ENCODE measurements at regions not wholly inside any gene's neighbourhood (a gene's known extent, or its start where the extent isn't known, plus 50 kb on each side); places are given as distances from the start of the nearest gene placed in this dataset.

DNA sequence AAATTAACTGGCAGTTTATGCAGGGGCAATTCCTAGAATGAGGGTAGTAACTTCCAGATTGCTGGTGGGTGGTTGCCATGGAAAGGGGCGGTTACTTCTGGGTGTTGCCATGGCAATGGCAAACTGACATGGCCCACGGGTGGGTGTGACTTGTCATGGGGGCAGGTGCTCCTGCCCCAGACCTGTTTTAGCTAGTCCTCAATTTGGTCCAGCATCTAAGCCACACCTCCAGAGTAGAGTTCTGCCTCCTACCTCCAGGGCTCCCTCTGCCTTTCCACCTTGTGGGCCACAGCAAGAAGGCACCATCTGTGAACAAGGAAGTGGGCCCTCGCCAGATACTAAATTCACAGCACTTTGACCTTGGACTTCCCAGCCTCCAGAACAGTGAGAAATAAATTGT lies 148.7 kb downstream of the TFCP2L1 start:
- no peak overlapping the region for H3K4me3 ChIP-seq (ENCODE audit: low read length in 2 of 2)
- no peak overlapping the region for H3K9ac ChIP-seq (ENCODE audit: low read length in 2 of 2)
- peaks cover 0 to 6% of the 10 kb centered on the region in 2 donors for H3K9me3 ChIP-seq (ENCODE audit: control insufficient read depth in 2 of 2, low read length in 2 of 2)
- no peaks in the 10 kb centered on the region for H3K36me3 ChIP-seq (ENCODE audit: control insufficient read depth in 2 of 2, insufficient read depth in 2 of 2, low read length in 2 of 2)
- no peak overlapping the region for H3K27ac ChIP-seq (ENCODE audit: low read length)
- H3K4me1 ChIP-seq (ENCODE audit: control insufficient read depth, insufficient read depth, low read length): no peaks in the 10 kb centered on the region
- no peaks in the 10 kb centered on the region for H3K27me3 ChIP-seq (ENCODE audit: control insufficient read depth in 1 of 2, insufficient read depth in 2 of 2, low read length in 2 of 2)

DNA sequence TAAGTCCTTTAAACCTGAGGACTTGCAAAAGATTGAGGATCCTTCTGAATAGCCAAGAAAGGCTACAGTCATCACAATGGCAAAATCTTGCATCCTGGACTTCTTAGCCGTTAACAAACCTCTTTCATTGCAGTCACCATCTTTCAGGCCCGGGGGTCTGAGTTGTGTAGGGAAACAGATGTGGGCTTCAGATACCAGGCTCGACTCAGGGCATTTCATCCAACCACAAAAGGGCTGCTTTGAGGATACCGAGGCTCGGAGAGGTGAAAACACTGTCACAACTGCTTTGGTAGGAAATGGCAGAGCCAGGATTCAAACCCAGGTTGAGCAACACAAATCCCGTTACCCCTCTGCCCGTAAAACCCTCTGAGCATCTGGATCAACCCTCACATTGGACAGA lies 147.4 kb downstream of the TFCP2L1 start:
- no peaks in the 10 kb centered on the region for H3K36me3 ChIP-seq (ENCODE audit: control insufficient read depth in 2 of 2, insufficient read depth in 2 of 2, low read length in 2 of 2)
- H3K9ac ChIP-seq (ENCODE audit: low read length in 2 of 2): no peak overlapping the region
- no peak overlapping the region for H3K27ac ChIP-seq (ENCODE audit: low read length)
- peaks cover 0 to 6% of the 10 kb centered on the region in 2 donors for H3K9me3 ChIP-seq (ENCODE audit: control insufficient read depth in 2 of 2, low read length in 2 of 2)
- H3K4me3 ChIP-seq (ENCODE audit: low read length in 2 of 2): no peak overlapping the region
- H3K27me3 ChIP-seq (ENCODE audit: control insufficient read depth in 1 of 2, insufficient read depth in 2 of 2, low read length in 2 of 2): no peaks in the 10 kb centered on the region
- no peaks in the 10 kb centered on the region for H3K4me1 ChIP-seq (ENCODE audit: control insufficient read depth, insufficient read depth, low read length)

DNA sequence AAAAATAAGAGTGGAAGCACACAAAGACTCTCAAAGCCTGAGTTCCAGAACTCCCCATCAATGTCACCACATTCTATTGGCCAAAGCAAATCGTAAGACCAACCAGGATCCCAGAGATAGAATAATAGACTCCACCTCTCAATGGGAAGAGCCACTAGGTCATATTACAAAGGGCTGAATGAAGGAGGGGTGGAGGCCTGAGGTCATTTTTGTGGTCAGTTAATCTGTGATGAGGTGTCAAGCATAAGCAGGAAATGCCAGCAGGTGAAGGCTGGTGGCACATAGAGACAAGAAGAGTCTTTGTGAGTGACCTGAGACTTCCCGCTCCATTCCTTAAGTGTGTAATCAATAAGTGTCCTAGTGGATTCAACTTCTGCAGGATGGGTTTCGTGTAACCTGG lies 144.3 kb downstream of the TFCP2L1 start:
- H3K4me3 ChIP-seq (ENCODE audit: low read length in 2 of 2): no peak overlapping the region
- no peaks in the 10 kb centered on the region for H3K36me3 ChIP-seq (ENCODE audit: control insufficient read depth in 2 of 2, insufficient read depth in 2 of 2, low read length in 2 of 2)
- H3K27me3 ChIP-seq (ENCODE audit: control insufficient read depth in 1 of 2, insufficient read depth in 2 of 2, low read length in 2 of 2): no peaks in the 10 kb centered on the region
- peaks cover 0 to 6% of the 10 kb centered on the region in 2 donors for H3K9me3 ChIP-seq (ENCODE audit: control insufficient read depth in 2 of 2, low read length in 2 of 2)
- no peak overlapping the region for H3K9ac ChIP-seq (ENCODE audit: low read length in 2 of 2)
- no peaks in the 10 kb centered on the region for H3K4me1 ChIP-seq (ENCODE audit: control insufficient read depth, insufficient read depth, low read length)
- H3K27ac ChIP-seq (ENCODE audit: low read length): no peak overlapping the region

DNA sequence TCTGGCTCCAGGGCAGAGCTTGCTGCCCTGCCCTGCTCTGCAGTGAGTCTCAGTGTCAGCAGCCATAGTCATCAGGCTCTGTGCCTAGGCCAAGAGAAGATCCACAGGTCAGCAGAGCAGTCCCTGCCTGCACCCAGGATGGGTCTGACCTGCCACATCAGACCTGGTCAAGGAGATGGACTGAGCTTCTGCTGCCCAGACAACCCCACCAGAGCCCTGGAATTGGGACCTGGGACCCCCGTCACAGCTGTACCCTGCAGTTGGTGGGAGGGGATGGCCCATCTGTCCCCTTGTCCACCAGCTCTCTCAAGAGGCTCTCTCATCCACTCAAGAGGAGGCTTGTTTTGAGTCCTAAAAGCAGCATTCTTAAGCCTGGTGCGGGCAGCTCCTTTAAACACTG lies 142.6 kb downstream of the TFCP2L1 start:
- Histone ChIP-seq H3K27me3 (ENCODE audit: control insufficient read depth in 1 of 2, insufficient read depth in 2 of 2, low read length in 2 of 2) (no peaks in the 10 kb centered on the region), H3K36me3 (ENCODE audit: control insufficient read depth in 2 of 2, insufficient read depth in 2 of 2, low read length in 2 of 2) (no peaks in the 10 kb centered on the region), H3K9me3 (ENCODE audit: control insufficient read depth in 2 of 2, low read length in 2 of 2) (peaks cover 0 to 6% of the 10 kb centered on the region in 2 donors), H3K27ac (ENCODE audit: low read length) (no peak overlapping the region), H3K9ac (ENCODE audit: low read length in 2 of 2) (no peak overlapping the region), H3K4me1 (ENCODE audit: control insufficient read depth, insufficient read depth, low read length) (no peaks in the 10 kb centered on the region), H3K4me3 (ENCODE audit: low read length in 2 of 2) (no peak overlapping the region)

DNA sequence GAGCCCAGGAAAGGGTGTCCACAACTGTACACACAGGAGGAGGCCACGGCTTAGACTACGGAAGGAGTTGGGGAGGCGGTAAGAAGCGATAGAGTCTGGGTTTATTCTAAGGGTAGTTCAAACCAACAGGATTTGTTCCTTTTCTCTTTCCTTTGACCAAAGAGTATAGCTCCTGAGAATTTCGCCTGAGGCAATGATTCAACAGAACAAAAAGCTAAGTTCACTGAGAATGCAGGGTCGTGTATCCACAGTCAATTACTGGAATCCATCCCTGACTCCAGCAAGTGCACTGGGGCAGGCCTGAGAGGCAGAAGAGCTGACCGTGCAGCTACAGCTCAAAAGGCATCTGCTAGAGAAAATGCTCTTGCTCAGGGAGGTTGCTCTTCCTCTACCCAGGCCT lies 140.9 kb downstream of the TFCP2L1 start:
- Histone ChIP-seq H3K36me3 (ENCODE audit: control insufficient read depth in 2 of 2, insufficient read depth in 2 of 2, low read length in 2 of 2) (no peaks in the 10 kb centered on the region), H3K4me1 (ENCODE audit: control insufficient read depth, insufficient read depth, low read length) (no peaks in the 10 kb centered on the region), H3K27ac (ENCODE audit: low read length) (no peak overlapping the region), H3K4me3 (ENCODE audit: low read length in 2 of 2) (no peak overlapping the region), H3K9ac (ENCODE audit: low read length in 2 of 2) (no peak overlapping the region), H3K9me3 (ENCODE audit: control insufficient read depth in 2 of 2, low read length in 2 of 2) (peaks cover 0 to 6% of the 10 kb centered on the region in 2 donors), H3K27me3 (ENCODE audit: control insufficient read depth in 1 of 2, insufficient read depth in 2 of 2, low read length in 2 of 2) (no peaks in the 10 kb centered on the region)

DNA sequence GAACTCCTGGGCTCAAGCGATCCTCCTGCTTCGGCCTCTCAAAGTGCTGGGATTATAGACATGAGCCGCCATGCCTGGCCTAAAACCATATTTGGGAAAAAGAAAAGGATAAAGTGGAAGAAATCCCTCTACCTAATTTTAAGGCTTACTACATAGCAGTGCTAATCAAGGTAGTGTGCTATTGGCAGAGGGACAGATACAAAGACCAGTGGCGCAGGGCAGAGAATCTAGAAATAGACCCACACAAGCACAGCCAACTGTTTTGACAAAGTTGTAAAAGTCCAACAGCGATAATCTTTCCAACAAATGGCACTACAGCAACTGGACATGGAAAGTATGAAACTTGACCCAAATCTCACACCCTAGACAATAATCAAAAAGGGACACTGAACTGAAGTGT lies 138.4 kb downstream of the TFCP2L1 start:
- Histone ChIP-seq H3K27ac (ENCODE audit: low read length) (no peak overlapping the region), H3K27me3 (ENCODE audit: control insufficient read depth in 1 of 2, insufficient read depth in 2 of 2, low read length in 2 of 2) (peaks cover 0 to 2% of the 10 kb centered on the region in 2 donors), H3K4me3 (ENCODE audit: low read length in 2 of 2) (no peak overlapping the region), H3K4me1 (ENCODE audit: control insufficient read depth, insufficient read depth, low read length) (no peaks in the 10 kb centered on the region), H3K36me3 (ENCODE audit: control insufficient read depth in 2 of 2, insufficient read depth in 2 of 2, low read length in 2 of 2) (no peaks in the 10 kb centered on the region), H3K9ac (ENCODE audit: low read length in 2 of 2) (no peak overlapping the region), H3K9me3 (ENCODE audit: control insufficient read depth in 2 of 2, low read length in 2 of 2) (no peaks in the 10 kb centered on the region)

DNA sequence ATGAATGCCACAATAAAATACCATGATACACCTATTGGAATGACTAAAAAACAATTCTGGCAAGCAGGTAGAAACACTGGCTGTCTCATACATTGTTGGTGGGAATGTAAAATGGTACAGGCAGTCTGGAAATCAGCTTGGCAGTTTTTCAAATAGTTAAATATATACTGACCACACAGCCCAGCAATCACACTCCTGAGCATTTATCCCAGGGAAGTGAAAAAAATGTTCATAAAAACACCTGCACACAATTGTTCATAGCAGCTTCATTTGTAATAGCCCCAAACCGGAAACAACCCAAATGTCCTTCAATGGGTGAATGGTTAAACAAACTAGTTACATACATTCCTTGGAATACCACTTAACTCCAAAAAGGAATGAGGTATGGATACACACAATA lies 137.2 kb downstream of the TFCP2L1 start:
- peaks cover 0 to 2% of the 10 kb centered on the region in 2 donors for H3K27me3 ChIP-seq (ENCODE audit: control insufficient read depth in 1 of 2, insufficient read depth in 2 of 2, low read length in 2 of 2)
- H3K9me3 ChIP-seq (ENCODE audit: control insufficient read depth in 2 of 2, low read length in 2 of 2): no peaks in the 10 kb centered on the region

DNA sequence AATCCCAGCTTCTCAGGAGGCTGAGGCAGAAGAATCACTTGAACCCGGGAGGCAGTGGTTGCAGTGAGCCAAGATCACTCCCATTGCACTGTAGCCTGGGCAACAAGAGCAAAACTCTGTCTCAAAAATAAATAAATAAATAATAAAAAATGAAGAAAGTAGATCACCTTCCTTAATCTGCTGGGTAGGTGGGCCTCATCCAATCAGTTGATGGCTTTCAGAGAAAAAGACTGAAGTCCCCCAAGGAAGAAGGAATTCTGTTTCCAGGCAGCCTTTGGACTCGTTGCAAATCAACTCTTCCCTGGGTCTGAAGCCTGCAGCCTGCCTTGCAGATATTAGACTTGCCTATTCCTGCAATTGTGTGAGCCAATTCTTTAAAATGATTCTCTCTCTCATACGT lies 136.5 kb downstream of the TFCP2L1 start:
- H3K27me3 ChIP-seq (ENCODE audit: control insufficient read depth in 1 of 2, insufficient read depth in 2 of 2, low read length in 2 of 2): peaks cover 0 to 2% of the 10 kb centered on the region in 2 donors

More for the DNA sequence above, 137.2 kb downstream of the TFCP2L1 start:
- Histone ChIP-seq H3K9ac (ENCODE audit: low read length in 2 of 2) (no peak overlapping the region), H3K36me3 (ENCODE audit: control insufficient read depth in 2 of 2, insufficient read depth in 2 of 2, low read length in 2 of 2) (no peaks in the 10 kb centered on the region), H3K4me3 (ENCODE audit: low read length in 2 of 2) (no peak overlapping the region), H3K27ac (ENCODE audit: low read length) (no peak overlapping the region), H3K4me1 (ENCODE audit: control insufficient read depth, insufficient read depth, low read length) (no peaks in the 10 kb centered on the region)

DNA sequence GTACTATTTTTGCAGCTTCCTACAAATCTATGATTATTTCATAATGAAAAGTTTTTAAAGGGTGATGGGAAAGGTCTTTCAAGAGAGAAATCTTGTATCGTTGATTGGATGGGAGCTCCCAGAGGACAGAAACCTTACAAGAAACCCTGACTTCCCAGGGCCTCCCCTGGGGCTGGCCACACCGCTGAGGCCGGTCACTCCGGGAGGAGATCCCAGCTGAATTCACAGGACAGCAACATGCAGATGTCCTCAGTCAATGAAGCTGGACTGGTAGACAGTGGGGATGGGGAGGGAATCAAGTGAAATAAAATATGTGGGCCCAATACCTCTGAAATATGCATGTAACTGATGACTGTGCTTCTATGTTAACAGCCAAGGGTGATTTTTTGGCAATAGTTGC lies 135.6 kb downstream of the TFCP2L1 start:
- Histone ChIP-seq H3K4me3 (ENCODE audit: low read length in 2 of 2) (no peak overlapping the region), H3K9me3 (ENCODE audit: control insufficient read depth in 2 of 2, low read length in 2 of 2) (no peaks in the 10 kb centered on the region), H3K27ac (ENCODE audit: low read length) (no peak overlapping the region), H3K4me1 (ENCODE audit: control insufficient read depth, insufficient read depth, low read length) (no peaks in the 10 kb centered on the region), H3K27me3 (ENCODE audit: control insufficient read depth in 1 of 2, insufficient read depth in 2 of 2, low read length in 2 of 2) (peaks cover 0 to 2% of the 10 kb centered on the region in 2 donors), H3K9ac (ENCODE audit: low read length in 2 of 2) (no peak overlapping the region), H3K36me3 (ENCODE audit: control insufficient read depth in 2 of 2, insufficient read depth in 2 of 2, low read length in 2 of 2) (no peaks in the 10 kb centered on the region)

More for the DNA sequence above, 136.5 kb downstream of the TFCP2L1 start:
- no peaks in the 10 kb centered on the region for H3K4me1 ChIP-seq (ENCODE audit: control insufficient read depth, insufficient read depth, low read length)
- H3K4me3 ChIP-seq (ENCODE audit: low read length in 2 of 2): no peak overlapping the region
- H3K9me3 ChIP-seq (ENCODE audit: control insufficient read depth in 2 of 2, low read length in 2 of 2): no peaks in the 10 kb centered on the region
- H3K9ac ChIP-seq (ENCODE audit: low read length in 2 of 2): no peak overlapping the region
- no peak overlapping the region for H3K27ac ChIP-seq (ENCODE audit: low read length)
- H3K36me3 ChIP-seq (ENCODE audit: control insufficient read depth in 2 of 2, insufficient read depth in 2 of 2, low read length in 2 of 2): no peaks in the 10 kb centered on the region

DNA sequence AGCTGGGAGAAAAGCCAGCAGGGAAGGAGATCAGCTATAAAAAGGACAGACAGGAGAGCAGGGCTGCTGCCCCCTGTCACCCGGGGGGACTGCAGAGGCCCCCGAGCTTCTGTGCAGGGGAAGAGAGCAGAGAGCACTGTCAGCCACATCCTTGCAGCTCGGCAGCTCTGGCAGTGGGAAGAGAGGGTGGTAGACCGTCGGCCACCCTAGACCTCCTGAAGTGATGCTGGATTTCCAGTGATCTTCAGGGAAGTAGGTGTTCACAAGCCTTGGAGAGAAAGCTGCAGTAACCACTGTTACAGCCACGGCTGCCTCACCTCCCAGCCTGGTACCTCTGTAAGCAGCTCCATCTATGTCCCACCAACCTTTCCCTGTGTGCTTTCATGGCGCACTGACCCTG lies 134.9 kb downstream of the TFCP2L1 start:
- no peak overlapping the region for H3K4me3 ChIP-seq (ENCODE audit: low read length in 2 of 2)
- no peaks in the 10 kb centered on the region for H3K4me1 ChIP-seq (ENCODE audit: control insufficient read depth, insufficient read depth, low read length)
- H3K27me3 ChIP-seq (ENCODE audit: control insufficient read depth in 1 of 2, insufficient read depth in 2 of 2, low read length in 2 of 2): peaks cover 0 to 2% of the 10 kb centered on the region in 2 donors
- H3K27ac ChIP-seq (ENCODE audit: low read length): no peak overlapping the region
- H3K9ac ChIP-seq (ENCODE audit: low read length in 2 of 2): no peak overlapping the region
- no peaks in the 10 kb centered on the region for H3K9me3 ChIP-seq (ENCODE audit: control insufficient read depth in 2 of 2, low read length in 2 of 2)
- H3K36me3 ChIP-seq (ENCODE audit: control insufficient read depth in 2 of 2, insufficient read depth in 2 of 2, low read length in 2 of 2): no peaks in the 10 kb centered on the region

DNA sequence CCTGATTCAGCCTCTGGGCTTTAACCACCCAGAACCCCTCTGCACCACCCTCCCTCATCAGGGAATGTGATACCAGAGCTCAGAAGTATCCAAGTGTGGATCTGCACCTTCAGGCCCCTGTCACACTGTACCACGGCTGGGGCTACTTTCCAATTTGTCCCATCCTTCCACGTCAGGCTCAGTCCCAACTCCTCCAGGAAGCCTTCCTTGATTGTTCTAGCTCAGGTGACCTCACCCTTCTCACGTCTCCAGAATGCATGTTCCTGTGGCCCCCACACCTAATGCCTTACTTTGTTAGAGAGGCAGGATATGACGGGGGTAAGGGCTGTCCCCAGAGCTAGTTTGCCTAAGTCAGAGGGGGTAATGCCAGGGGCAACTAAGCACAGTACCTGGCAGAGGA lies 134.3 kb downstream of the TFCP2L1 start:
- H3K9me3 ChIP-seq (ENCODE audit: control insufficient read depth in 2 of 2, low read length in 2 of 2): no peaks in the 10 kb centered on the region
- no peak overlapping the region for H3K27ac ChIP-seq (ENCODE audit: low read length)
- H3K4me3 ChIP-seq (ENCODE audit: low read length in 2 of 2): no peak overlapping the region
- H3K9ac ChIP-seq (ENCODE audit: low read length in 2 of 2): no peak overlapping the region
- H3K36me3 ChIP-seq (ENCODE audit: control insufficient read depth in 2 of 2, insufficient read depth in 2 of 2, low read length in 2 of 2): no peaks in the 10 kb centered on the region
- H3K27me3 ChIP-seq (ENCODE audit: control insufficient read depth in 1 of 2, insufficient read depth in 2 of 2, low read length in 2 of 2): peaks cover 0 to 2% of the 10 kb centered on the region in 2 donors
- no peaks in the 10 kb centered on the region for H3K4me1 ChIP-seq (ENCODE audit: control insufficient read depth, insufficient read depth, low read length)
